ENCODE measurements at regions not wholly inside any gene's neighbourhood (a gene's known extent, or its start where the extent isn't known, plus 50 kb on each side); places are given as distances from the start of the nearest gene placed in this dataset.
A peak's percentile ranks its signal among the peaks of the same experiment; 100 is the strongest.

GRCh38 chr13:23950736-23951510 lies 53.6 kb upstream of the C1QTNF9B start:
- H3K27me3 Mint-ChIP-seq: peaks cover 15% of the 10 kb centered on the region
- no peak overlapping the region for H3K4me3 Mint-ChIP-seq
- no peak for ATAC-seq (ENCODE audit: poor library complexity)
- no peaks in the 10 kb centered on the region for H3K36me3 ChIP-seq (ENCODE audit: insufficient read depth, low read length)
- intact Hi-C loops (cut with DNase I, micrococcal nuclease): no loop called here
- H3K4me1 Mint-ChIP-seq (ENCODE audit: low read depth): no peaks in the 10 kb centered on the region
- no peaks in the 10 kb centered on the region for H3K9me3 Mint-ChIP-seq
- no peak overlapping the region for H3K27ac ChIP-seq (ENCODE audit: low read depth in 1 of 2, low read length in 2 of 2)
- ChIA-PET POLR2A (no interaction called here), CTCF (no interaction called here)
- H3K4me1 ChIP-seq (ENCODE audit: insufficient read depth, low read length): no peaks in the 10 kb centered on the region
- peaks cover 0 to 12% of the 10 kb centered on the region in 2 experiments for H3K9me3 ChIP-seq (ENCODE audit: control insufficient read depth in 1 of 2, insufficient read depth in 1 of 2, low read length in 2 of 2)
- no peak for TF ChIP-seq CTCF (IDR thresholded peaks at IDR 0.05)
- H3K36me3 Mint-ChIP-seq (ENCODE audit: low read depth): no peaks in the 10 kb centered on the region
- H3K27me3 ChIP-seq (ENCODE audit: control insufficient read depth in 1 of 2, insufficient read depth in 2 of 2, low read length in 2 of 2): peaks cover 0 to 7% of the 10 kb centered on the region in 2 experiments
- no peak overlapping the region for H3K27ac Mint-ChIP-seq
- DNase-seq: peak in 1 of 14 experiments; percentile 7
- no peak overlapping the region for H3K4me3 ChIP-seq (ENCODE audit: low read length)

GRCh38 chr13:23952796-23953195 lies 55.5 kb upstream of the C1QTNF9B start:
- Histone ChIP-seq H3K4me3 (ENCODE audit: low read length) (no peak overlapping the region), H3K4me1 (ENCODE audit: insufficient read depth, low read length) (no peaks in the 10 kb centered on the region), H3K36me3 (ENCODE audit: insufficient read depth, low read length) (no peaks in the 10 kb centered on the region), H3K27me3 (ENCODE audit: control insufficient read depth in 1 of 2, insufficient read depth in 2 of 2, low read length in 2 of 2) (peaks cover 0 to 5% of the 10 kb centered on the region in 2 experiments), H3K27ac (ENCODE audit: low read depth in 1 of 2, low read length in 2 of 2) (no peak overlapping the region), H3K9me3 (ENCODE audit: control insufficient read depth in 1 of 2, insufficient read depth in 1 of 2, low read length in 2 of 2) (no peaks in the 10 kb centered on the region)
- H3K4me1 Mint-ChIP-seq (ENCODE audit: low read depth): no peaks in the 10 kb centered on the region
- TF ChIP-seq CTCF (IDR thresholded peaks at IDR 0.05): no peak
- CTCF ChIA-PET: no interaction called here
- no peaks in the 10 kb centered on the region for H3K9me3 Mint-ChIP-seq
- no peaks in the 10 kb centered on the region for H3K36me3 Mint-ChIP-seq (ENCODE audit: low read depth)
- no peaks in the 10 kb centered on the region for H3K27me3 Mint-ChIP-seq
- ATAC-seq (ENCODE audit: poor library complexity) (no peak), DNase-seq (no peak)
- H3K27ac Mint-ChIP-seq: no peak overlapping the region
- no peak overlapping the region for H3K4me3 Mint-ChIP-seq
- POLR2A ChIA-PET: no interaction called here
- intact Hi-C loops (cut with DNase I, micrococcal nuclease): no loop called here

- intact Hi-C loops (cut with DNase I, micrococcal nuclease): no loop called here
- ChIA-PET POLR2A (no interaction called here), CTCF (no interaction called here)
- H3K27ac ChIP-seq (ENCODE audit: low read depth in 1 of 2, low read length in 2 of 2): no peak overlapping the region
- H3K27me3 ChIP-seq (ENCODE audit: control insufficient read depth in 1 of 2, insufficient read depth in 2 of 2, low read length in 2 of 2): peaks cover 0 to 3% of the 10 kb centered on the region in 2 experiments
- H3K4me1 ChIP-seq (ENCODE audit: insufficient read depth, low read length): no peaks in the 10 kb centered on the region
- Mint-ChIP-seq H3K27me3 (no peaks in the 10 kb centered on the region), H3K4me1 (ENCODE audit: low read depth) (no peaks in the 10 kb centered on the region), H3K36me3 (ENCODE audit: low read depth) (no peaks in the 10 kb centered on the region), H3K9me3 (no peaks in the 10 kb centered on the region), H3K4me3 (no peak overlapping the region), H3K27ac (no peak overlapping the region)
- ATAC-seq (ENCODE audit: poor library complexity) (no peak), DNase-seq (no peak)
- H3K36me3 ChIP-seq (ENCODE audit: insufficient read depth, low read length): no peaks in the 10 kb centered on the region
- no peak overlapping the region for H3K4me3 ChIP-seq (ENCODE audit: low read length)
- no peak for TF ChIP-seq CTCF (IDR thresholded peaks at IDR 0.05)
- H3K9me3 ChIP-seq (ENCODE audit: control insufficient read depth in 1 of 2, insufficient read depth in 1 of 2, low read length in 2 of 2): no peaks in the 10 kb centered on the region
These were observed 56.7 kb upstream of the C1QTNF9B start for GRCh38 chr13:23953860-23954512.

All from CD4-positive, alpha-beta T cell (primary cell).